HG02798 (cell line): ENCODE measurements at regions not wholly inside any gene's neighbourhood (a gene's known extent, or its start where the extent isn't known, plus 50 kb on each side); places are given as distances from the start of the nearest gene placed in this dataset.
"Not testable (repeated sequence)": the region's sequence is repeated elsewhere in the genome, so short reads cannot be mapped to it uniquely, and the experiment has no call there.

Source experiments
- ATAC-seq: cut with Tn5 transposase; IDR thresholded peaks from one replicate; pipeline ENCODE4 v1.9.1; 2021; ENCODE audit warnings: mild to moderate bottlenecking; ENCODE audit not compliant: unreplicated experiment, poor library complexity

GRCh38 chr7:11988186-11988585, 156.2 kb upstream of the THSD7A start:
- ATAC-seq, result no peak

GRCh38 chr7:12002428-12002827, 170.4 kb upstream of the THSD7A start:
- no peak for ATAC-seq

- ATAC-seq, result no peak
Measured at GRCh38 chr7:12004581-12004980, 172.6 kb upstream of the THSD7A start.

- no peak for ATAC-seq
Measured at GRCh38 chr7:12007576-12007975, 175.6 kb upstream of the THSD7A start.

GRCh38 chr7:12013983-12014382, 182.0 kb upstream of the THSD7A start:
- no peak for ATAC-seq

- ATAC-seq, result no peak
Measured at GRCh38 chr7:12016439-12016838, 184.4 kb upstream of the THSD7A start.

- no peak for ATAC-seq
Measured at GRCh38 chr7:12017046-12017445, 185.0 kb upstream of the THSD7A start.

GRCh38 chr7:12022011-12022410, 189.1 kb upstream of the TMEM106B start:
- ATAC-seq, result not testable (repeated sequence)

- no peak for ATAC-seq
Measured at GRCh38 chr7:12025246-12025645, 185.8 kb upstream of the TMEM106B start.

GRCh38 chr7:12028508-12028907, 182.6 kb upstream of the TMEM106B start:
- ATAC-seq, result no peak

- no peak for ATAC-seq
Measured at GRCh38 chr7:12030116-12030515, 181.0 kb upstream of the TMEM106B start.

GRCh38 chr7:12031186-12031585, 179.9 kb upstream of the TMEM106B start:
- no peak for ATAC-seq

GRCh38 chr7:12031638-12032037, 179.5 kb upstream of the TMEM106B start:
- no peak for ATAC-seq

- ATAC-seq, result no peak
Measured at GRCh38 chr7:12032146-12032545, 178.9 kb upstream of the TMEM106B start.

GRCh38 chr7:12043457-12043856, 167.6 kb upstream of the TMEM106B start:
- ATAC-seq, result not testable (repeated sequence)

GRCh38 chr7:12052211-12052610, 158.9 kb upstream of the TMEM106B start:
- ATAC-seq, result no peak

- ATAC-seq, result no peak
Measured at GRCh38 chr7:12053561-12053960, 157.5 kb upstream of the TMEM106B start.

GRCh38 chr7:12054830-12055229, 156.3 kb upstream of the TMEM106B start:
- no peak for ATAC-seq

- no peak for ATAC-seq
Measured at GRCh38 chr7:12056381-12056780, 154.7 kb upstream of the TMEM106B start.

GRCh38 chr7:12056977-12057376, 154.1 kb upstream of the TMEM106B start:
- ATAC-seq, result no peak

GRCh38 chr7:12062062-12062461, 149.0 kb upstream of the TMEM106B start:
- ATAC-seq, result no peak

GRCh38 chr7:12064586-12065127, 146.4 kb upstream of the TMEM106B start:
- no peak for ATAC-seq

- ATAC-seq, result no peak
Measured at GRCh38 chr7:12066004-12066403, 145.1 kb upstream of the TMEM106B start.
